ENCODE measurements at regions not wholly inside any gene's neighbourhood (a gene's known extent, or its start where the extent isn't known, plus 50 kb on each side); places are given as distances from the start of the nearest gene placed in this dataset.

GRCh38 chr5:154603485-154603884 is 125.5 kb upstream of the HAND1 start:
- TF ChIP-seq, protein P1, sequence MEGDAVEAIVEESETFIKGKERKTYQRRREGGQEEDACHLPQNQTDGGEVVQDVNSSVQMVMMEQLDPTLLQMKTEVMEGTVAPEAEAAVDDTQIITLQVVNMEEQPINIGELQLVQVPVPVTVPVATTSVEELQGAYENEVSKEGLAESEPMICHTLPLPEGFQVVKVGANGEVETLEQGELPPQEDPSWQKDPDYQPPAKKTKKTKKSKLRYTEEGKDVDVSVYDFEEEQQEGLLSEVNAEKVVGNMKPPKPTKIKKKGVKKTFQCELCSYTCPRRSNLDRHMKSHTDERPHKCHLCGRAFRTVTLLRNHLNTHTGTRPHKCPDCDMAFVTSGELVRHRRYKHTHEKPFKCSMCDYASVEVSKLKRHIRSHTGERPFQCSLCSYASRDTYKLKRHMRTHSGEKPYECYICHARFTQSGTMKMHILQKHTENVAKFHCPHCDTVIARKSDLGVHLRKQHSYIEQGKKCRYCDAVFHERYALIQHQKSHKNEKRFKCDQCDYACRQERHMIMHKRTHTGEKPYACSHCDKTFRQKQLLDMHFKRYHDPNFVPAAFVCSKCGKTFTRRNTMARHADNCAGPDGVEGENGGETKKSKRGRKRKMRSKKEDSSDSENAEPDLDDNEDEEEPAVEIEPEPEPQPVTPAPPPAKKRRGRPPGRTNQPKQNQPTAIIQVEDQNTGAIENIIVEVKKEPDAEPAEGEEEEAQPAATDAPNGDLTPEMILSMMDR (IDR thresholded peaks at IDR 0.05): no peak
- TF ChIP-seq POLR2AphosphoS5 (IDR thresholded peaks at IDR 0.05; ENCODE audit: low read depth, low read length): no peak
- TF ChIP-seq, protein P2, sequence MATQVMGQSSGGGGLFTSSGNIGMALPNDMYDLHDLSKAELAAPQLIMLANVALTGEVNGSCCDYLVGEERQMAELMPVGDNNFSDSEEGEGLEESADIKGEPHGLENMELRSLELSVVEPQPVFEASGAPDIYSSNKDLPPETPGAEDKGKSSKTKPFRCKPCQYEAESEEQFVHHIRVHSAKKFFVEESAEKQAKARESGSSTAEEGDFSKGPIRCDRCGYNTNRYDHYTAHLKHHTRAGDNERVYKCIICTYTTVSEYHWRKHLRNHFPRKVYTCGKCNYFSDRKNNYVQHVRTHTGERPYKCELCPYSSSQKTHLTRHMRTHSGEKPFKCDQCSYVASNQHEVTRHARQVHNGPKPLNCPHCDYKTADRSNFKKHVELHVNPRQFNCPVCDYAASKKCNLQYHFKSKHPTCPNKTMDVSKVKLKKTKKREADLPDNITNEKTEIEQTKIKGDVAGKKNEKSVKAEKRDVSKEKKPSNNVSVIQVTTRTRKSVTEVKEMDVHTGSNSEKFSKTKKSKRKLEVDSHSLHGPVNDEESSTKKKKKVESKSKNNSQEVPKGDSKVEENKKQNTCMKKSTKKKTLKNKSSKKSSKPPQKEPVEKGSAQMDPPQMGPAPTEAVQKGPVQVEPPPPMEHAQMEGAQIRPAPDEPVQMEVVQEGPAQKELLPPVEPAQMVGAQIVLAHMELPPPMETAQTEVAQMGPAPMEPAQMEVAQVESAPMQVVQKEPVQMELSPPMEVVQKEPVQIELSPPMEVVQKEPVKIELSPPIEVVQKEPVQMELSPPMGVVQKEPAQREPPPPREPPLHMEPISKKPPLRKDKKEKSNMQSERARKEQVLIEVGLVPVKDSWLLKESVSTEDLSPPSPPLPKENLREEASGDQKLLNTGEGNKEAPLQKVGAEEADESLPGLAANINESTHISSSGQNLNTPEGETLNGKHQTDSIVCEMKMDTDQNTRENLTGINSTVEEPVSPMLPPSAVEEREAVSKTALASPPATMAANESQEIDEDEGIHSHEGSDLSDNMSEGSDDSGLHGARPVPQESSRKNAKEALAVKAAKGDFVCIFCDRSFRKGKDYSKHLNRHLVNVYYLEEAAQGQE (IDR thresholded peaks at IDR 0.05; ENCODE audit: insufficient read depth in 1 of 2, low read depth in 2 of 2, low read length in 1 of 2): no peak
